Lower lobe of right lung (tissue), 2 donors: ENCODE measurements at regions not wholly inside any gene's neighbourhood (a gene's known extent, or its start where the extent isn't known, plus 50 kb on each side); places are given as distances from the start of the nearest gene placed in this dataset.

ENCODE experiments used
- ATAC-seq, 2 donors: fragments of 200-7000 bp; cut with Tn5 transposase; one replicate each; pipeline ENCODE4 v1.9.1; 2020 to 2022; ENCODE audit warnings: mild to moderate bottlenecking in 2 of 2, moderate library complexity in 2 of 2
- DNase-seq: peaks from one replicate; pipeline ENCODE4 v3.0.0-alpha.2; 2020
- H3K27ac ChIP-seq: fragments of 200-600 bp; one replicate; pipeline ENCODE4 v1.8.0; 2022
- H3K27me3 ChIP-seq: fragments of 200-600 bp; one replicate; pipeline ENCODE4 v1.8.0; 2022; ENCODE audit warnings: low read depth
- H3K36me3 ChIP-seq: fragments of 200-600 bp; one replicate; pipeline ENCODE4 v1.8.0; 2022; ENCODE audit warnings: mild to moderate bottlenecking
- H3K4me1 ChIP-seq: fragments of 200-600 bp; one replicate; pipeline ENCODE4 v1.8.0; 2022
- H3K4me3 ChIP-seq: fragments of 200-600 bp; one replicate; pipeline ENCODE4 v1.8.0; 2022; ENCODE audit warnings: mild to moderate bottlenecking
- H3K9me3 ChIP-seq: fragments of 200-600 bp; one replicate; pipeline ENCODE4 v1.8.0; 2022
- CTCF ChIP-seq: fragments of 200-600 bp; IDR thresholded peaks from one replicate; pipeline ENCODE4 v1.8.0; 2022; ENCODE audit warnings: antibody characterized with exemption, mild to moderate bottlenecking
- intact Hi-C: fragments of 100-400 bp; cut with DNase I; formaldehyde crosslinking; loops from one replicate; pipeline ENCODE4 v1.11.0; 2022
- donor health status: DM: no; HTN: yes; CAD: no; lungs with severe emphysema.

DNA sequence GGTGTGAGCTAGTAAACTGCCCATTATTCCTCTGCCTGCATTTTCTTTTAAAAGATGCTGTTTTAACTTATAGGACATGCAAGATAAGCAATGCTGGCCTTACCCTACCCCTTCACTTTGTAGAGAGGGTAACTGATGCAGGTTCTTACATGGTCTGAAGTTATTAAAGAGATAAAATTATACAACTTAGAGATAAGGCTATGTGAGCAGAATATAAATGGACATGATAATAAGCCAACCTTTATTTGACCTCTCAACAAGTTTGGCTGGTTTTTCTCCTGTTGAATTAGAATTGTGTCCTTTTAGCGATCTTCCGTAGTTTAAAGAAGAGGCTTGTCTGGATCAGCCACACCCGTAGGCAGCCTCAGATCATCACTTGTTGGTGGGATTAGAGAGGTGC lies 377.0 kb downstream of the BTBD3 start:
- ATAC-seq (no peak), DNase-seq (no peak)
- no peak for TF ChIP-seq CTCF
- no peak overlapping the region for H3K4me3 ChIP-seq
- H3K9me3 ChIP-seq = peaks cover 19% of the 10 kb centered on the region
- no peaks in the 10 kb centered on the region for H3K27me3 ChIP-seq
- H3K4me1 ChIP-seq = no peaks in the 10 kb centered on the region
- H3K27ac ChIP-seq = no peak overlapping the region
- no peaks in the 10 kb centered on the region for H3K36me3 ChIP-seq
- intact Hi-C loops = no loop called here

GRCh38 chr20:12305188-12305950 lies 387.7 kb downstream of the BTBD3 start:
- TF ChIP-seq CTCF = no peak
- Histone ChIP-seq H3K9me3 (no peaks in the 10 kb centered on the region), H3K4me1 (no peaks in the 10 kb centered on the region), H3K4me3 (no peak overlapping the region), H3K27ac (no peak overlapping the region), H3K27me3 (no peaks in the 10 kb centered on the region), H3K36me3 (no peaks in the 10 kb centered on the region)
- no peak for DNase-seq
- ATAC-seq = no peak
- intact Hi-C loops = no loop called here

DNA sequence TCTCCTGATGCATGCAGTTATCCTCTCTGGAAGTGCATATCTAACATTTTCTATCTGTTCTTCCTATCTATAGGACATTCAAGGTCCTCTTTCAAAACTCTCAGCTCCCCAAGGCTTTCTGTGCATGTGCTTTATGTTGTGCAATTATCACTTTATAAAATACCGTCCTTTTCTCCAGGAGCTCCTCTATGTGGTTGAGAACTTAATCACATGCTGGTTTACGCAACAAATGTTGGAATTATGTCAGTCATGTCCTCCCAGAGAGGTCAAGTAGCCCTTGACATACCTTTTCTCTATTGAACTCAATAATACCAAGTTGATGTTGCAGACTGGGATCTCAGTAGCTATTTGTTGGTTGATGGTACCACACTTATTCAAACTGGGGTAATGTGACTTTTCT lies 388.4 kb downstream of the BTBD3 start:
- Histone ChIP-seq H3K9me3 (no peaks in the 10 kb centered on the region), H3K4me3 (no peak overlapping the region), H3K27ac (no peak overlapping the region), H3K36me3 (no peaks in the 10 kb centered on the region), H3K4me1 (no peaks in the 10 kb centered on the region), H3K27me3 (no peaks in the 10 kb centered on the region)
- intact Hi-C loops = no loop called here
- peak; percentile 49 to 66 for ATAC-seq
- DNase-seq = no peak
- no peak for TF ChIP-seq CTCF

DNA sequence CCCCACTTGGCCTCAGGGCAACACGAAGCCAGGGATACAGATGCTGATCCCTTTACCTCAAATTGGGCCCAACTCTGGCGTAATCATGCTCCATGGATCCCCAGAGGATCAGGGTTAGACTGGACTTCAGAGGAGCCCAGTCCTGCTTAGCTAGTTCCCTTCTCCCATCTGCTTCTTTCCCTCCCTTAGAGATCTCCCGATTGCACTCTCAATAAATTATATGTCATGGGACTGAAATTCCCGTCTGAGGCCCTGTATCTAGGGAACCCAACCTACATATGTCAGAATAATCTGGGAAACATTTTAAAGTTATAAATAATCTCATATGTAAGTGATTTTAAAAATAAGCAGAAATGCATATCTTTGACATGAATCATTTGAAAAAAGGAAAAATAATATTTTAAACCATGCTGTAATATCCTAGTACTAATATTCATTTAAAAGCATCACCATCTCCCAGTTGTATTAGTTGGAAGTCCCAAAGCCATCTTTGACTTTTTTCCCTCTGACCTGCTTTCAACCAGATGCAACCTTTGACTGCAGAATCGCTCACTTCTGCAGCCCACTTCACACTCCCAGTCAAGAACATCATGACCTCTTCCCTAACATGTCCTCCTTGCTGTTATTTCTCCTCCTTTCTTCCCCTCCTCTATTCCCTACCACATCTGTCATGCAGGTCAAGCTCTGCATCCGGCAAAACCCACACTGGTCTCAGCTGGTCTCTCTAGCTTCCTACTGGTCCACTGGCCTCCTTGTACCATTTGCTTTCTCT lies 393.6 kb downstream of the BTBD3 start:
- no peak overlapping the region for H3K27ac ChIP-seq
- no peaks in the 10 kb centered on the region for H3K36me3 ChIP-seq
- no peaks in the 10 kb centered on the region for H3K4me1 ChIP-seq
- TF ChIP-seq CTCF = no peak
- no peak for DNase-seq
- no peaks in the 10 kb centered on the region for H3K9me3 ChIP-seq
- no peak for ATAC-seq
- intact Hi-C loops = no loop called here
- H3K27me3 ChIP-seq = no peaks in the 10 kb centered on the region
- H3K4me3 ChIP-seq = no peak overlapping the region

GRCh38 chr20:12315652-12316051 lies 398.0 kb downstream of the BTBD3 start:
- ATAC-seq (no peak), DNase-seq (no peak)
- Histone ChIP-seq H3K4me3 (no peak overlapping the region), H3K36me3 (no peaks in the 10 kb centered on the region), H3K27me3 (no peaks in the 10 kb centered on the region), H3K4me1 (no peaks in the 10 kb centered on the region), H3K27ac (no peak overlapping the region), H3K9me3 (no peaks in the 10 kb centered on the region)
- TF ChIP-seq CTCF = no peak
- intact Hi-C loops = no loop called here
